Chondrocyte (in vitro differentiated cells): ENCODE measurements at regions not wholly inside any gene's neighbourhood (a gene's known extent, or its start where the extent isn't known, plus 50 kb on each side); places are given as distances from the start of the nearest gene placed in this dataset.

Experiments used
- DNase-seq: peaks from one replicate; pipeline ENCODE4 v3.0.0; 2021; ENCODE audit warnings: mixed read lengths, low spot score
- H3K27ac Mint-ChIP-seq: one replicate; pipeline ENCODE4 v1.8.0; 2021; ENCODE audit warnings: mild to moderate bottlenecking, moderate library complexity, mixed read lengths; ENCODE audit not compliant: unreplicated experiment
- H3K27me3 Mint-ChIP-seq: 2 replicates; pipeline ENCODE4 v1.8.0; 2021; ENCODE audit warnings: low read depth, mixed read lengths
- H3K36me3 Mint-ChIP-seq: 2 replicates; pipeline ENCODE4 v1.8.0; 2021; ENCODE audit warnings: low read depth, mixed read lengths
- H3K4me1 Mint-ChIP-seq: 2 replicates; pipeline ENCODE4 v1.8.0; 2021; ENCODE audit warnings: low read depth, mild to moderate bottlenecking, mixed read lengths
- H3K4me3 Mint-ChIP-seq: one replicate; pipeline ENCODE4 v1.8.0; 2021; ENCODE audit warnings: mild to moderate bottlenecking, moderate library complexity, mixed read lengths; ENCODE audit not compliant: unreplicated experiment
- H3K9me3 Mint-ChIP-seq: 2 replicates; pipeline ENCODE4 v1.8.0; 2021; ENCODE audit warnings: low read depth, mixed read lengths
- TF ChIP-seq, protein P1 (sequence below): fragments of 200-600 bp; sonication (generic); IDR thresholded peaks from 2 replicates; pipeline ENCODE4 v1.5.0; 2021; ENCODE audit warnings: antibody characterized with exemption, mild to moderate bottlenecking, moderate library complexity

- H3K27me3 Mint-ChIP-seq, result no peaks in the 10 kb centered on the region
- no peak overlapping the region for H3K27ac Mint-ChIP-seq
- TF ChIP-seq, protein P1, sequence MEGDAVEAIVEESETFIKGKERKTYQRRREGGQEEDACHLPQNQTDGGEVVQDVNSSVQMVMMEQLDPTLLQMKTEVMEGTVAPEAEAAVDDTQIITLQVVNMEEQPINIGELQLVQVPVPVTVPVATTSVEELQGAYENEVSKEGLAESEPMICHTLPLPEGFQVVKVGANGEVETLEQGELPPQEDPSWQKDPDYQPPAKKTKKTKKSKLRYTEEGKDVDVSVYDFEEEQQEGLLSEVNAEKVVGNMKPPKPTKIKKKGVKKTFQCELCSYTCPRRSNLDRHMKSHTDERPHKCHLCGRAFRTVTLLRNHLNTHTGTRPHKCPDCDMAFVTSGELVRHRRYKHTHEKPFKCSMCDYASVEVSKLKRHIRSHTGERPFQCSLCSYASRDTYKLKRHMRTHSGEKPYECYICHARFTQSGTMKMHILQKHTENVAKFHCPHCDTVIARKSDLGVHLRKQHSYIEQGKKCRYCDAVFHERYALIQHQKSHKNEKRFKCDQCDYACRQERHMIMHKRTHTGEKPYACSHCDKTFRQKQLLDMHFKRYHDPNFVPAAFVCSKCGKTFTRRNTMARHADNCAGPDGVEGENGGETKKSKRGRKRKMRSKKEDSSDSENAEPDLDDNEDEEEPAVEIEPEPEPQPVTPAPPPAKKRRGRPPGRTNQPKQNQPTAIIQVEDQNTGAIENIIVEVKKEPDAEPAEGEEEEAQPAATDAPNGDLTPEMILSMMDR, result no peak
- no peaks in the 10 kb centered on the region for H3K36me3 Mint-ChIP-seq
- no peak for DNase-seq
- H3K4me1 Mint-ChIP-seq, result no peaks in the 10 kb centered on the region
- H3K4me3 Mint-ChIP-seq, result no peak overlapping the region
- peaks cover 8% of the 10 kb centered on the region for H3K9me3 Mint-ChIP-seq
Observed at GRCh38 chrX:117092641-117093040, 629.9 kb upstream of the CT83 start.

DNA sequence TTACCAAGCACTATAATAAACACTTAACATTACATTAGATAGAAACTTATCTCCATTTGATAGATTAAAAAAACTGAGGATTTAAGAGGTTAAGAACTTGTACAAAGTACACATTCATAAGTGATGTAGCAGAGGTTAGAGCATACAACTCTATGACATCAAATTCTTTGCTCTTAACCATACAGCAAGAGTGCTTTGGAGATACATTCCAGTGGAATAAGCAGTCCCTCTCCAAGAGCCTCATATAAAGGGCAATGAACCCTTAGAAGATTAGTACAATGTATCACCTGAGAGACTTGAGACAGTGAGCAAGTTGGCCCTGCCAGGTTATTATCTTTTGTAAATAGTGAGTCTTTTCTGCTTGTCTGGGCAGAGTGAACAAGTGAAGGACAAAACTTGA, 600.4 kb upstream of the CT83 start:
- no peak overlapping the region for H3K4me3 Mint-ChIP-seq
- H3K27me3 Mint-ChIP-seq, result no peaks in the 10 kb centered on the region
- no peak overlapping the region for H3K27ac Mint-ChIP-seq
- H3K36me3 Mint-ChIP-seq, result no peaks in the 10 kb centered on the region
- TF ChIP-seq, protein P1, result no peak
- no peaks in the 10 kb centered on the region for H3K4me1 Mint-ChIP-seq
- H3K9me3 Mint-ChIP-seq, result peaks cover 37% of the 10 kb centered on the region
- DNase-seq, result no peak

DNA sequence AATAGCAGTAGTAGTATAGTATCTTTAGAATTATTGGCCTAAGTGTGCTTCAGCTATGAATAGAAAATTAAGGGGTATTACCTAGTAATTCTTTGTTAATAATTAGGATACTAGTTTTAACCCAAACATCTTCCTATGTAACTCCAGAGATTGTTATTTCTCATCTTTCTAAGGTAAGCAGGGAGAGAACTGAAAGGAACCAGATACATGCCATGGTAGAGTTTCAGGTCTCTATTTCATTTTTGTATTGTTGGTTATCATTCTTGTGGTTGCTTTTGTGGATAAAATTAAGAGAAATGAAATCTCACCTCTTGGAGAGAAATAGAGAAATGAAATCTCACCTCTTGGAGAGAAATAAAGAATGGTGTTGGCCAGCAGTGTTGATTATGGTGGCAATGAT, 597.1 kb upstream of the CT83 start:
- Mint-ChIP-seq H3K9me3 (peaks cover 33% of the 10 kb centered on the region), H3K36me3 (no peaks in the 10 kb centered on the region), H3K4me1 (no peaks in the 10 kb centered on the region), H3K27me3 (no peaks in the 10 kb centered on the region), H3K4me3 (no peak overlapping the region), H3K27ac (no peak overlapping the region)
- no peak for DNase-seq
- TF ChIP-seq, protein P1, result no peak

DNA sequence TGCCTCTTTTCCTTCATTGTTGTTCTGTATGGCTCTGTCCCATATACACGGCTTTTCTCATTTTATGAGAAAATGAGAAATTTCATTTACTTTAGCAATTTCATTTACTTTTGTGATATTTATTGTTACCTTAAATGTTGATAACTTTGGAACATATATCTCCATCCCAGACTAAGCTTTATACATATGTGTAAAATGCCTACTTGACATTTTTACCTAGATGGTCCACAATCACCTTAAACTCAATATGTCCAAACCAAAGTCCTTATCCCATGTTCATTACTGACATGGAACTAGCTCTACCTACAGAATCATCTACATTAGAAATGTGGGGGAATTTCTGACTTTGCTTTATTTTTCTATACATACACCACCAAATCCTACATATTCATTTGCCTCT, 590.5 kb upstream of the CT83 start:
- no peak for DNase-seq
- peaks cover 38% of the 10 kb centered on the region for H3K9me3 Mint-ChIP-seq
- TF ChIP-seq, protein P1, result no peak
- H3K36me3 Mint-ChIP-seq, result peaks cover 1% of the 10 kb centered on the region
- no peaks in the 10 kb centered on the region for H3K4me1 Mint-ChIP-seq
- no peak overlapping the region for H3K4me3 Mint-ChIP-seq
- H3K27me3 Mint-ChIP-seq, result no peaks in the 10 kb centered on the region
- no peak overlapping the region for H3K27ac Mint-ChIP-seq

DNA sequence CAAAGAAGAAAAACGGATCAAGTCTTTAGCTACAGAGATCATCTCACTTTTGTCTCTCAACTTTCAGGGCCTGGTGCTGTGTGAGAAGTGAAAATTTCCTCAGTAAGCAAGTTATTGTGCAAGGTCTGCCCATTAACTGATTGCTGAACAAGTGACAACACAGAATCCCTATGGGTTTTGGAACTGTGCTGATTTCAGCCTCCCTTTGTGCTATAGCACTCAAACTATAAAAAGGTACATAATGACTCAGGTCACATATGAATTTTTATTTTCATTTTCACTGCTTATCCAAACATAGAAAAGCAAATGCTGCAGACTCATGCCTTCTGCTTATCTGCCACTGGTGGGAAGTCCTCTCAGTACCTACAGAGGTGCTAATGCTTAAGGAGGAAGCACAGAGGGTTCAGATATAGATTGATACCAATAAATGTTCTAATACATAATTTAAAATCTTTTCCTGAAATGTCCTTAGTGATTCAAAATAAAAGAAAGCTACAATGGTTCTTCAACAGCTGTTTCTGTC, 576.2 kb upstream of the CT83 start:
- no peak for DNase-seq
- H3K9me3 Mint-ChIP-seq, result peaks cover 22% of the 10 kb centered on the region
- H3K36me3 Mint-ChIP-seq, result no peaks in the 10 kb centered on the region
- H3K4me3 Mint-ChIP-seq, result no peak overlapping the region
- H3K27ac Mint-ChIP-seq, result no peak overlapping the region
- peaks cover 2% of the 10 kb centered on the region for H3K27me3 Mint-ChIP-seq
- no peaks in the 10 kb centered on the region for H3K4me1 Mint-ChIP-seq
- TF ChIP-seq, protein P1, result no peak
